Neuron (in vitro differentiated cells): ENCODE measurements at regions not wholly inside any gene's neighbourhood (a gene's known extent, or its start where the extent isn't known, plus 50 kb on each side); places are given as distances from the start of the nearest gene placed in this dataset.

Experiments used
- H2AFZ ChIP-seq: one replicate; pipeline ENCODE4 v1.6.1; 2013; ENCODE audit warnings: low read depth, mild to moderate bottlenecking, inconsistent platforms, low read length, moderate library complexity
- H3K27me3 ChIP-seq: one replicate; pipeline ENCODE4 v1.6.1; 2013; ENCODE audit warnings: low read length; ENCODE audit not compliant: insufficient read depth
- H3K36me3 ChIP-seq: one replicate; pipeline ENCODE4 v1.6.1; 2013; ENCODE audit warnings: low read length; ENCODE audit not compliant: insufficient read depth
- H3K4me1 ChIP-seq: one replicate; pipeline ENCODE4 v1.6.1; 2013; ENCODE audit warnings: low read length; ENCODE audit not compliant: insufficient read depth
- H3K4me3 ChIP-seq: 2 replicates; pipeline ENCODE4 v1.5.1; 2013; ENCODE audit warnings: mild to moderate bottlenecking, low read length, moderate library complexity
- H3K9me3 ChIP-seq: one replicate; pipeline ENCODE4 v1.6.1; 2013; ENCODE audit warnings: low read length

DNA sequence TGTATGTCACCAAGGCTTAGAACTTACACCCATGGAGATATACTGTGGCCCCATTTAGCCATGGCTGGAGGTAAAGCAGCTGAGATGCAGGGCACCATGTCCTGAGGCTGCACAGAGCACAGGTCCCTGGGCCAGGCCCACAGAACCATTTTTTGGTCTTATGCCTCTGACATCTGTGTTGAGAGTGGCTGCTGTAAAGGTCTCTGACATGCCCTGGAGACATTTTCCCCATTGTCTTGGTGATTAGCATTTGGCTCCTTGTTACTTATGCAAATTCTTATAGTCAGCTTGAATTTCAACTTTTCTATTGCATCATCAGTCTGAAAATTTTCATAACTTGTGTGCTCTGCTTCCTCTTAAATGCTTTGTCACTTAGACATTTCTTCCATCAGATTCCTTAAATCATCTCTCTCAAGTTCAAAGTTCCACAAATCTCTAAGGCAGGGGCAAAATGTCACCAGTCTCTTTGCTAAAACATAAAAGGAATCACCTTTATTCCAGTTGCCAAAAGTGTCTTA, 701.3 kb downstream of the EPHA3 start:
- Histone ChIP-seq H3K27me3 (no peaks in the 10 kb centered on the region), H2AFZ (no peak overlapping the region), H3K4me3 (no peak overlapping the region), H3K4me1 (no peaks in the 10 kb centered on the region), H3K36me3 (no peaks in the 10 kb centered on the region), H3K9me3 (peaks cover 3% of the 10 kb centered on the region)

DNA sequence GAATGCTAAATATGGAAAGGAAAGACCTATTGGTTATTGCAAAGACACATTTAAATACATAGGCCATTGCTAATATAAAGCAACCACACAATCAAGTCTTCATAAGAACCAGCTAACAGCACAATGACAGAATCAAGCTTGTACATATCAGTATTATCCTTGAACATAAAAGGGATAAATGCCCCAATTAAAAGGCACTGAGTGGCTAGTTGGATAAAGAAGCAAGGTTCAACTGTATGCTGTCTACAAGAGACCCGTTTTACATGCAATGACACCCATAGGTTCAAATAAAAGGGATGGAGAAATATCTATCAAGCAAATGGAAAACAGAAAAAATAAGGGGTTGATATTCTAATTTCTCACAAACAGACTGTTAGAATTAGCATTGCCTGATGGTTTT, 706.1 kb downstream of the EPHA3 start:
- Histone ChIP-seq H2AFZ (no peak overlapping the region), H3K4me1 (no peaks in the 10 kb centered on the region), H3K27me3 (no peaks in the 10 kb centered on the region), H3K36me3 (no peaks in the 10 kb centered on the region), H3K9me3 (no peaks in the 10 kb centered on the region), H3K4me3 (no peak overlapping the region)

DNA sequence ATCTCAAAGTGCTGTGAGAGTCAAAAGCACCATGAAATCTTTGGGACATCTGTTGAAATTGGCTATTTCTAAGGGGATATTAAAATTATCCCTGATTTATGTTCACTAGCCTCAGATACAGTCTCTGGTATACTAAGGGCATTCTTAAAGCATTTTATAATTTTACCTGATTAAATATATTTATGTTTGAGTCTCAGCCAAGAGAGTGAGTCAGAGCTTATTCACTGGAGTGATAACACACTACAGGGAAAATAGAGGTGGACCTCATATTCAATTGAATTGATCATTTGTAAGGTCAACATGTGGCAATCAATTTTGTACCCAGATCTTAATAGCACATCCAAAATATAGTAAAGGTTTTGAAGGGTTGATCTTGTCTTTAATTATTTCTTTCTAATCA, 733.6 kb downstream of the EPHA3 start:
- Histone ChIP-seq H2AFZ (no peak overlapping the region), H3K4me1 (no peaks in the 10 kb centered on the region), H3K9me3 (no peaks in the 10 kb centered on the region), H3K36me3 (no peaks in the 10 kb centered on the region), H3K4me3 (no peak overlapping the region), H3K27me3 (no peaks in the 10 kb centered on the region)

DNA sequence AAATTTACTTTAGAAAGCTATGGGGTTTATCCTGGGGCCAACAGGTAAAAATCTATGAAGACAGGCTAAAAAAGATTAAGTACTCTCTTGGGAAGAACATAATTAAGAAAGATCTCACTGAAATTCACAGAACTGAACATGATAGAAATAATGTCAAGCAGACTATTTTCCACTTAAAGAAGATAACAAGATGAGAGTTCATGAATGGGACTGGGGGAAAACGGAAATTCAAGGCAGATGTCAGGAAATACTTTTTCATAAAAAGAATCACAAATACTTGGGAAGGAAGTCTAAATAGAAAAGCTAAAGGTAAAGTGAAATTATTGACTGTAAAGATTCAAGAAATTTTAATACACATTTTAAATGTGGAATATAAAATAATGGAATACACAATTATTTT, 737.6 kb downstream of the EPHA3 start:
- Histone ChIP-seq H2AFZ (no peak overlapping the region), H3K4me1 (no peaks in the 10 kb centered on the region), H3K36me3 (no peaks in the 10 kb centered on the region)

DNA sequence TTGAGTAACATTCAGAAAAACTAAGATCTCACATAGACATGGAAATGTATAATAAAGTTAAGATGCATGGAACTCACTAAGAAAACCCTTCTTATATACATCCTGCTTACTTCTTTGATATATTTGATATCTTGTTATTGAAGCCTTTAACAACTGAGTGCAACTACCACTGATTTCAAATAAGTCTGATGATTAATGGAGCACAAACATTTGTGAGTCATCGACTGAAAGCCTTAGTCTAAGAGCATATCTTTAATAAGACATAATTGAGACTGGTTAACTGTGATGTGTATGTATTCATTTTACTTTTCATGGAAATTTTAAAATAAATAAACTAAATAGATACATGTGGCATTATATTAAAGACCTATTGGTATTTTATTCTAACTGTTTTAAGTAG, 740.5 kb downstream of the EPHA3 start:
- Histone ChIP-seq H3K4me3 (no peak overlapping the region), H2AFZ (no peak overlapping the region), H3K9me3 (no peaks in the 10 kb centered on the region), H3K36me3 (no peaks in the 10 kb centered on the region), H3K27me3 (no peaks in the 10 kb centered on the region), H3K4me1 (no peaks in the 10 kb centered on the region)

More for the DNA sequence above, 737.6 kb downstream of the EPHA3 start:
- Histone ChIP-seq H3K9me3 (no peaks in the 10 kb centered on the region), H3K4me3 (no peak overlapping the region), H3K27me3 (no peaks in the 10 kb centered on the region)

DNA sequence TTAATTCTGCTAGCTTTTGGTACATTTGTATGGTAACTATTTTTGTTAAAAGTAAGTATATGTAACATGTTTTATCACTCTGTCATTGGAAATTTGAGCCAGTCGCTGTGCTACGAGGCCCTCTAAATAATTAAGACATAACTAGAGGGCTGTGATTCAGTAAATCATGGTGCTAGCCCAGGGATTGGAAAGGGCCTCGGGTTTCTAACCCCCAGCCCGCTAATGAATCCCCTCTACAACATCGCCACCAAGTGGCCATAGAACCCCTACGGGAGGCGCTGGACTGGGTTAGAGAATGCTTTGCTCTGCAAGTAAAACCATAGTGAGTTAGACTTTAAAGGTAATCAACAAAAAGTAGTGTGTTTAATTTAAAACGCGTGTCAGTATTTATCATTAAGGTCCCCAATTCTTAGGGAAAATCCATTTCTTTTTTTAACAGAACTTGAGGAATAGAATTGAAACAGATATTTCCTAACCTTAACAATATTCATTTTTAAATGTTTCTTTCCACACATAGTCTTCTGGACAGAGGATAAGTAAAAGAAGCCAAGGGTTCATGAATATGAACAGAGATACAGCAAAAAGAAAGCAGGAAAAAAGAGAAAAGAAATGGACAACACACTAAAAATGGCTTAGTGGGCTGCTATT, 744.7 kb downstream of the EPHA3 start:
- no peaks in the 10 kb centered on the region for H3K4me1 ChIP-seq
- H3K4me3 ChIP-seq = no peak overlapping the region
- no peaks in the 10 kb centered on the region for H3K9me3 ChIP-seq

DNA sequence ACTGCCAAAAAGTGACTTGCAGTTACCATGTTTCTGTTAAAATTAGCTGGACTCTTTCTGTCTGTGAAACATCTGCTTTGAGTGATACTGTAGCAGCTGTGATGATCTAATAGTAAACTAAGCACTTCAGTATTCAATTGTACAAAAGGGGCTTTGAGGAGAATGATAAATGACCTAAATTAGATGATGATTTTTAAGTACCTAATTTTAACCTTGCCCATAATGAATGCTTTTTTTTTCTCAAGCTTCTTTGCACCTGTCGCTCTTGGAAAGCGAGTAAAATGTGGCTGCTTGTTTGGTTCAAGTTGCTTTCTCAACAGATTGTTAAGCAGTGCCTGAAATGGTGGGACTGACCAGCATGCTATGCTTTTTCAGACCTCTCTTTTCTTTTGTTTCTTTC, 752.3 kb downstream of the EPHA3 start:
- H3K27me3 ChIP-seq = no peaks in the 10 kb centered on the region
- H3K4me3 ChIP-seq = no peak overlapping the region
- H3K36me3 ChIP-seq = no peaks in the 10 kb centered on the region
- H2AFZ ChIP-seq = no peak overlapping the region
- H3K4me1 ChIP-seq = no peaks in the 10 kb centered on the region
- no peaks in the 10 kb centered on the region for H3K9me3 ChIP-seq

More for the DNA sequence above, 744.7 kb downstream of the EPHA3 start:
- no peaks in the 10 kb centered on the region for H3K36me3 ChIP-seq
- H3K27me3 ChIP-seq = no peaks in the 10 kb centered on the region
- no peak overlapping the region for H2AFZ ChIP-seq

DNA sequence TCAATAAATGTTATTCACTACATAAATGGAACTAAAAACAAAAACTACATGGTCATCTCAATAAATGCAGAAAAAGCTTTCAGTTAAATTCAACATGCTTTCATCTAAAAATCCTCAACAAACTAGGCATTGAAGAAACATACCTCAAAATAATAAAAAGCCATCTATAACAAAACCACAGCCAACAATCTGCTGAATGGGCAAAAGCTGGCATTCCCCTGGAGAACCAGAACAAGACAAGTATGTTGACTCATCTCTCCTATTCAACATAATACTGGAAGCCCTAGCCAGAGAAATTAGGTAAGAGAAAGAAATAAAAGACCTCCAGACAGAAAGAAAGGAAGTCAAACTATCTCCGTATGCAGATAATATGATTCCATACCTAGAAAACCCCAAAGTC, 759.9 kb downstream of the EPHA3 start:
- H2AFZ ChIP-seq = no peak overlapping the region
- H3K4me1 ChIP-seq = no peaks in the 10 kb centered on the region

DNA sequence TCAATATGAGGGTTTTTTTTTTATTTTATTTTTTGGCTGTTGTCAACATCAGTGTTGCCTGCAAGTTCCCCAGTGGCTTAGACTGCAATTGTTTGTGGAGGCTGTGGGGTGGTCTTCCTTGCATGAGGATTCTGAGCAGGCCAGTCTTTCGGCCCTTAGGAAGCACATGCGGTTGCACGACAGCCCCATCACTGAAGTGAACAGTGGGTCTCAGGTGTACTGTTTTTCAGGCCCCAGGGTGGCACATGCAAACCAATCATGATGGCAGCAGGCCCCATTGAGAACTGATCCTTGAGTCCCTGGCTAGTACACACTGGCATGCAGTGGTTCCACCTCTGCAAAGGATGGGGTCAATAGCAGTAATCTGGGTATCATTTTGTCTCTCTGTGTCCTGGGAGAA, 768.7 kb downstream of the EPHA3 start:
- H2AFZ ChIP-seq = no peak overlapping the region
- H3K4me1 ChIP-seq = no peaks in the 10 kb centered on the region
- H3K4me3 ChIP-seq = no peak overlapping the region
- H3K36me3 ChIP-seq = no peaks in the 10 kb centered on the region
- no peaks in the 10 kb centered on the region for H3K27me3 ChIP-seq
- no peaks in the 10 kb centered on the region for H3K9me3 ChIP-seq

More for the DNA sequence above, 759.9 kb downstream of the EPHA3 start:
- Histone ChIP-seq H3K4me3 (no peak overlapping the region), H3K9me3 (no peaks in the 10 kb centered on the region), H3K27me3 (no peaks in the 10 kb centered on the region), H3K36me3 (no peaks in the 10 kb centered on the region)

DNA sequence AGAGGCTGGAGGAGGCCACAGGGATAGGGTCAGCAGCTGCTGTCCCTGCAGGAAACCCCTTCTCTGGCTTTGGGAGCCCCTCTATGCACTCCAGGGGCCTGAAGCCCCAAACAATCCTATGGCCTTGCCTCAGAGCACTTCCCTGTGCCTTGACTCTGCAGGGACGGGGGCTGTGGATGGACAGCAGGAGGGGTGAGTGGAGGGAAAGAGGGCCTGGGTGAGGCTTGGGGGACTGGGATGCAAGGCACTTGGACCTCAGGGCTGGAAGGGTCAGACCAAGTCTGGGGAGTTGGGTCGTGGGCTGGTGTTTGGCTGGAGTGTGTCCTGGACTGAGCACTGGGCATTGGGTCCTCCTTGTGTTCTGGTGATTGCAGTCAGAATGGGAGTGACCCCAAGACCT, 769.8 kb downstream of the EPHA3 start:
- no peaks in the 10 kb centered on the region for H3K4me1 ChIP-seq
- no peaks in the 10 kb centered on the region for H3K36me3 ChIP-seq
- no peak overlapping the region for H2AFZ ChIP-seq
- H3K9me3 ChIP-seq = no peaks in the 10 kb centered on the region
- no peaks in the 10 kb centered on the region for H3K27me3 ChIP-seq
- no peak overlapping the region for H3K4me3 ChIP-seq

DNA sequence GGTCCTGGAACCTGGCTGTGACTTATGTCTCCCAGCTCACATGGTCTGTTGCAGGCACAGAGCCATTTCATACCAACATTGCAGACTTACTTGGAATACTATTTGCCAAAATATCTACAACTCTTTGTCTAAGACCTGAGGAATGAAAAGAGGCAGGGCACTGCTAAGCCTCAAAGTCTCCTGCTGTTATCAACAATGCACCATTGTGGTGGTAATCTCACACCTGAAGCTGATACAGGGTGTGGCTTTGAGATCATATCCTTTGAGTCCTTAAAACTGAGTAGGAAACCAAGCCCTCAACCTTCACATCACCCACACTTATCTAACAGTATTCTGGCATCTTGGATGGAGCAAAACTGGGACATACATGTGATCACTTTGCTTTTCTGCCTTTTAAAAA, 782.0 kb downstream of the EPHA3 start:
- no peak overlapping the region for H2AFZ ChIP-seq
- no peaks in the 10 kb centered on the region for H3K27me3 ChIP-seq
- H3K9me3 ChIP-seq = no peaks in the 10 kb centered on the region
- no peaks in the 10 kb centered on the region for H3K4me1 ChIP-seq
- H3K4me3 ChIP-seq = no peak overlapping the region
- no peaks in the 10 kb centered on the region for H3K36me3 ChIP-seq

DNA sequence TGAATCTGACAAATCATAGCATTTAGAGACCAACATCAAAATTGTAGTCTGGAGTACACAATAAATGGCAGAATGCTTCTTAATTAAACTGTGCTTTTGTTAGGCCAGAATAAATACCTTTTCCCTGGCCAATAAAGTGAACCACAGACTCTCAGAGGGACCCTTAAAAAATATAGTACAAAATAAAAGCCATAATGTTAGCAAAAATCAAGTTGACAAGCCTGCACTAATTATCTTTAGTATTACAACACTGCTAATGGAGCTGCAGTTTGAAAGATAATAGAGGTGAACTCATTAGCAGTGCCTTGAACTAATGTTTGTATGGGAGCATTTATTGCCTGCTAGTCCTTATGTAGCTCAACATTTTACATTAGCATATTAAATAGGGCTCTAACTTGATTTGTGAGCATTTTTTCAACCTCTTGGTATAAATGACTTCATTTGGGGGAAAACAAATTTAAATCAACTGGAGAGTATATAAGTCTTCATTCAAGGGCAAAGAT, 801.3 kb downstream of the EPHA3 start:
- Histone ChIP-seq H3K9me3 (no peaks in the 10 kb centered on the region), H3K4me3 (no peak overlapping the region), H3K4me1 (no peaks in the 10 kb centered on the region), H2AFZ (no peak overlapping the region), H3K27me3 (no peaks in the 10 kb centered on the region), H3K36me3 (no peaks in the 10 kb centered on the region)

DNA sequence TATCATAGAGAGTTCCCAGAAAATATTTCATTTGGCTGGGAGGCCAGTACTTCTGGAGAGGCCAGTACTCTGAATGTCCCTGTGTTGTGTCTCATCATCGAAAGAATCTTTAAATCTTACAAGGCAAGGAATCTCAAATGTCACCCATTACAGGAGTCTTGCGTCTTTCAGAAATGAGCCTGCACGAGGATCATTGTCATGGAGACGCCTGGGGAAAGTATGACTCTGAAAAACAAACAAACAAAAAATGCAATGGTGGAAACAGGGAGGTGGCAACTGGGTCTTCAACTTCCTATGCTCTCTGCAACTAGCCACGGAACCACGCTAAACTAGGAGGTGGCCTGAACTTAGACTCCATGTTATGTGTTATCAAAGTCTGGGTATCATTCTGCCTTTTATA, 804.6 kb downstream of the EPHA3 start:
- Histone ChIP-seq H3K4me1 (no peaks in the 10 kb centered on the region), H3K9me3 (no peaks in the 10 kb centered on the region)

More for the DNA sequence above, 804.6 kb downstream of the EPHA3 start:
- H3K4me3 ChIP-seq = no peak overlapping the region
- no peaks in the 10 kb centered on the region for H3K27me3 ChIP-seq
- H3K36me3 ChIP-seq = no peaks in the 10 kb centered on the region
- no peak overlapping the region for H2AFZ ChIP-seq
